DND-41 (cell line): ENCODE measurements at regions not wholly inside any gene's neighbourhood (a gene's known extent, or its start where the extent isn't known, plus 50 kb on each side); places are given as distances from the start of the nearest gene placed in this dataset.

Experiments
- ATAC-seq: fragments of 200-7000 bp; cut with Tn5 transposase; 3 replicates; pipeline ENCODE4 v1.9.1; 2021; ENCODE audit warnings: low read depth; ENCODE audit not compliant: insufficient read depth
- DNase-seq: peaks from one replicate; pipeline ENCODE4 v3.0.0-alpha.2; 2020
- H2AFZ ChIP-seq: 2 replicates; pipeline ENCODE4 v1.6.0; 2012; ENCODE audit warnings: low read depth, low read length
- H3K27ac ChIP-seq: 2 replicates; pipeline ENCODE4 v1.5.1; 2012; ENCODE audit warnings: low read length, inconsistent platforms
- H3K27me3 ChIP-seq: fragments of 200-600 bp; sonication (generic); 2 replicates; pipeline ENCODE4 v1.6.0; 2012; ENCODE audit warnings: low read length, mild to moderate bottlenecking, inconsistent platforms; ENCODE audit not compliant: insufficient read depth, poor library complexity
- H3K36me3 ChIP-seq: 2 replicates; pipeline ENCODE4 v1.5.1; 2012; ENCODE audit warnings: low read length, inconsistent platforms; ENCODE audit not compliant: insufficient read depth
- H3K4me1 ChIP-seq: 2 replicates; pipeline ENCODE4 v1.5.1; 2012; ENCODE audit warnings: mild to moderate bottlenecking, low read length; ENCODE audit not compliant: insufficient read depth
- H3K4me2 ChIP-seq: 2 replicates; pipeline ENCODE4 v1.6.0; 2012; ENCODE audit warnings: mild to moderate bottlenecking, moderate library complexity, low read length, inconsistent platforms; ENCODE audit not compliant: insufficient read depth
- H3K4me3 ChIP-seq, 2 experiments: fragments of 200-600 bp in 1 of 2; shearing (Covaris generic) in 1 of 2; 2 replicates each; pipeline ENCODE4 v1.5.1; 2012 to 2016; ENCODE audit warnings: inconsistent platforms in 2 of 2, low read length in 2 of 2, mild to moderate bottlenecking in 2 of 2, low read depth in 1 of 2, moderate library complexity in 1 of 2
- H3K79me2 ChIP-seq: 2 replicates; pipeline ENCODE4 v1.6.0; 2012; ENCODE audit warnings: low read length, inconsistent platforms; ENCODE audit not compliant: insufficient read depth
- H3K9ac ChIP-seq: 2 replicates; pipeline ENCODE4 v1.6.0; 2012; ENCODE audit warnings: low read depth, mild to moderate bottlenecking, inconsistent platforms, low read length, moderate library complexity
- H3K9me3 ChIP-seq: 2 replicates; pipeline ENCODE4 v1.5.1; 2012; ENCODE audit warnings: low read length, moderate library complexity, mild to moderate bottlenecking, inconsistent platforms; ENCODE audit not compliant: insufficient read depth, severe bottlenecking
- H4K20me1 ChIP-seq: 2 replicates; pipeline ENCODE4 v1.6.0; 2012; ENCODE audit warnings: low read length; ENCODE audit not compliant: insufficient read depth
- CTCF ChIP-seq: IDR thresholded peaks from 2 replicates; pipeline ENCODE4 v1.5.1; 2012; ENCODE audit warnings: borderline replicate concordance, low read length, moderate library complexity, mild to moderate bottlenecking; ENCODE audit not compliant: poor library complexity, severe bottlenecking; ENCODE audit errors: extremely low read depth
- EZH2 ChIP-seq: IDR thresholded peaks from 3 replicates; pipeline ENCODE4 v1.6.1; 2012; ENCODE audit warnings: borderline replicate concordance, low read depth, mild to moderate bottlenecking, moderate library complexity, low read length, inconsistent platforms; ENCODE audit not compliant: severe bottlenecking

DNA sequence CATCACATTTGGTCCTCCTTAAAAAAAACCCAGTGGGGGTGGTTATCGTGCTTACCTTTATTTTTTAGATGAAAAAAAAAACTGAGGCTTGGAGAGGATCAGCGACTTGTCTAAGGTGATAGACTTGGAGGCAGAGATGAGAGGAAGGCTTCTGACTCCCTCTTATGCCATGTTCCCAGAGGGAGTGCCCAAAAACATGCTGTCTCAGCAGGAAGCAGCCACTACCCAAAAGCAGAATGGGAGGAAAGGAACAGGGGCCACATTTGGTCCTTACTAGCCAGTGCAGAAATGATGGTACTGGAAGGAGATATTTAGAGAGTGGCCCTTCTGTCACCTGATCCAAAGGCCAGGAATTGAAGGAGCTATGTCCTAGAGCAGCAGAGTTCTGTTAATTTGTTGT, 118.4 kb downstream of the B3GNT2 start:
- Histone ChIP-seq H3K4me3 (no peak overlapping the region), H3K4me2 (no peak overlapping the region), H3K27ac (no peak overlapping the region), H3K27me3 (no peaks in the 10 kb centered on the region), H3K9ac (no peak overlapping the region), H2AFZ (no peak overlapping the region), H3K9me3 (no peaks in the 10 kb centered on the region), H4K20me1 (no peaks in the 10 kb centered on the region), H3K4me1 (0 out of 2 replicates have a peak, but pooled peaks cover 6% of the 10 kb centered on the region), H3K36me3 (no peaks in the 10 kb centered on the region), H3K79me2 (no peaks in the 10 kb centered on the region)
- no peak for TF ChIP-seq EZH2
- no peak for TF ChIP-seq CTCF
- no peak for ATAC-seq
- no peak for DNase-seq

GRCh38 chr2:62313449-62314227, 117.7 kb downstream of the B3GNT2 start:
- no peak overlapping the region for H3K27ac ChIP-seq
- no peak overlapping the region for H3K4me3 ChIP-seq
- H3K27me3 ChIP-seq, result no peaks in the 10 kb centered on the region
- no peaks in the 10 kb centered on the region for H3K79me2 ChIP-seq
- ATAC-seq, result peak; percentile 95
- no peak overlapping the region for H3K4me2 ChIP-seq
- 0 out of 2 replicates have a peak, but pooled peaks cover 6% of the 10 kb centered on the region for H3K4me1 ChIP-seq
- peak; percentile 72 for DNase-seq
- H3K9me3 ChIP-seq, result no peaks in the 10 kb centered on the region
- no peak overlapping the region for H3K9ac ChIP-seq
- H2AFZ ChIP-seq, result no peak overlapping the region
- H4K20me1 ChIP-seq, result no peaks in the 10 kb centered on the region
- TF ChIP-seq CTCF, result no peak
- no peak for TF ChIP-seq EZH2
- no peaks in the 10 kb centered on the region for H3K36me3 ChIP-seq

GRCh38 chr2:62309465-62310091, 113.7 kb downstream of the B3GNT2 start:
- Histone ChIP-seq H3K9me3 (no peaks in the 10 kb centered on the region), H3K27me3 (no peaks in the 10 kb centered on the region), H4K20me1 (no peaks in the 10 kb centered on the region), H3K4me1 (0 out of 2 replicates have a peak, but pooled peaks cover 6% of the 10 kb centered on the region), H3K27ac (no peak overlapping the region), H3K4me3 (no peak overlapping the region), H3K4me2 (no peak overlapping the region), H2AFZ (no peak overlapping the region), H3K9ac (no peak overlapping the region), H3K79me2 (no peaks in the 10 kb centered on the region), H3K36me3 (no peaks in the 10 kb centered on the region)
- DNase-seq, result peak; percentile 70
- no peak for TF ChIP-seq CTCF
- no peak for TF ChIP-seq EZH2
- ATAC-seq, result peak; percentile 65
